VCaP (cell line): ENCODE measurements at regions not wholly inside any gene's neighbourhood (a gene's known extent, or its start where the extent isn't known, plus 50 kb on each side); places are given as distances from the start of the nearest gene placed in this dataset.

Source experiments
- H3K27ac ChIP-seq: fragments of 450-650 bp; 2 replicates; pipeline ENCODE4 v1.5.1; 2017
- TF ChIP-seq, protein P1 (sequence below): fragments of 450-650 bp; conservative IDR thresholded peaks from 2 replicates; pipeline ENCODE4 v1.5.1; 2017; ENCODE audit warnings: mild to moderate bottlenecking, moderate library complexity

- TF ChIP-seq, protein P1, sequence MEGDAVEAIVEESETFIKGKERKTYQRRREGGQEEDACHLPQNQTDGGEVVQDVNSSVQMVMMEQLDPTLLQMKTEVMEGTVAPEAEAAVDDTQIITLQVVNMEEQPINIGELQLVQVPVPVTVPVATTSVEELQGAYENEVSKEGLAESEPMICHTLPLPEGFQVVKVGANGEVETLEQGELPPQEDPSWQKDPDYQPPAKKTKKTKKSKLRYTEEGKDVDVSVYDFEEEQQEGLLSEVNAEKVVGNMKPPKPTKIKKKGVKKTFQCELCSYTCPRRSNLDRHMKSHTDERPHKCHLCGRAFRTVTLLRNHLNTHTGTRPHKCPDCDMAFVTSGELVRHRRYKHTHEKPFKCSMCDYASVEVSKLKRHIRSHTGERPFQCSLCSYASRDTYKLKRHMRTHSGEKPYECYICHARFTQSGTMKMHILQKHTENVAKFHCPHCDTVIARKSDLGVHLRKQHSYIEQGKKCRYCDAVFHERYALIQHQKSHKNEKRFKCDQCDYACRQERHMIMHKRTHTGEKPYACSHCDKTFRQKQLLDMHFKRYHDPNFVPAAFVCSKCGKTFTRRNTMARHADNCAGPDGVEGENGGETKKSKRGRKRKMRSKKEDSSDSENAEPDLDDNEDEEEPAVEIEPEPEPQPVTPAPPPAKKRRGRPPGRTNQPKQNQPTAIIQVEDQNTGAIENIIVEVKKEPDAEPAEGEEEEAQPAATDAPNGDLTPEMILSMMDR, result no peak
- H3K27ac ChIP-seq, result no peak overlapping the region; the same call in 1 of the 2 replicates
Measured at GRCh38 chr9:95670122-95670521, 153.4 kb upstream of the PTCH1 start.

GRCh38 chr9:95669253-95669652 is 152.5 kb upstream of the PTCH1 start:
- TF ChIP-seq, protein P1, result no peak
- peak overlapping the region; percentile 57 for H3K27ac ChIP-seq

DNA sequence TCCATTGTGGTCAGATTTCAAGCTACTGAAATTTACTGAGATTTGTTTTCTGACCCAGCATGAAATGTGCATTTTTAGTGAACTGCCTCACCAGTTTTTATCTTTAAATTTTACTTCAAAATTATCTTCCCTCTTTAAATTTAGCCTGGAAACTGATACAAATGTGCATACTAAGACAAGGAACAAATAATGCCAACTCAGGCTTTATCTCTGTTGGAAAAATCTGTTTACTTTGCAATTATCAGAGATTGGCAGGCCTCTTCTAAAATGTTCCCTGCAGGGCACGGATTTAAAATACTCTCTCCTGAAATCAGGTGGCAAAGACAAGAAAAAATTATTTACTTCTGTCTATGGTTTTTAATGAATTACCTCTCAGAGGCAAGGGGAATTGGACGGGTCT is 151.0 kb upstream of the PTCH1 start:
- TF ChIP-seq, protein P1, result no peak
- peak overlapping the region; percentile 57 for H3K27ac ChIP-seq

GRCh38 chr9:95666785-95667155 is 150.0 kb upstream of the PTCH1 start:
- H3K27ac ChIP-seq, result peak overlapping the region; percentile 57
- TF ChIP-seq, protein P1, result no peak

- TF ChIP-seq, protein P1, result no peak; the same call in 1 of the 2 replicates
- peak overlapping the region; percentile 57 for H3K27ac ChIP-seq
Measured at GRCh38 chr9:95666096-95666784, 149.5 kb upstream of the PTCH1 start.

GRCh38 chr9:95653246-95653645 is 136.5 kb upstream of the PTCH1 start:
- no peak overlapping the region for H3K27ac ChIP-seq
- TF ChIP-seq, protein P1, result no peak

- TF ChIP-seq, protein P1, result no peak
Measured at GRCh38 chr9:95650720-95651119, 133.9 kb upstream of the PTCH1 start.

More at GRCh38 chr9:95650720-95651119, 133.9 kb upstream of the PTCH1 start:
- H3K27ac ChIP-seq, result no peak overlapping the region
